ENCODE measurements at regions not wholly inside any gene's neighbourhood (a gene's known extent, or its start where the extent isn't known, plus 50 kb on each side); places are given as distances from the start of the nearest gene placed in this dataset.

- TF ChIP-seq CTCF (IDR thresholded peaks at IDR 0.05), result no peak
- no peak for TF ChIP-seq POLR2A (IDR thresholded peaks at IDR 0.05)
These were observed 226.9 kb downstream of the SNX19 start for GRCh38 chr11:130689222-130689908.
